ENCODE measurements at regions not wholly inside any gene's neighbourhood (a gene's known extent, or its start where the extent isn't known, plus 50 kb on each side); places are given as distances from the start of the nearest gene placed in this dataset.

GRCh38 chr21:17869115-17869514, 50.0 kb upstream of the C21orf91 start:
- no peak for TF ChIP-seq CTCF (conservative IDR thresholded peaks at IDR 0.05; ENCODE audit: low read length)
- no peak for TF ChIP-seq EZH2phosphoT487 (IDR thresholded peaks at IDR 0.05; ENCODE audit: borderline replicate concordance)

Measured in Loucy (cell line).